NCI-H1092 treated with DMSO at 0.1 percent for 48 hours (cell line): ENCODE measurements at regions not wholly inside any gene's neighbourhood (a gene's known extent, or its start where the extent isn't known, plus 50 kb on each side); places are given as distances from the start of the nearest gene placed in this dataset.
A peak's percentile ranks its signal among the peaks of the same experiment; 100 is the strongest.

Source experiments
- DNase-seq: peaks from one replicate; lab custom pipeline; 2025; lab: John Stamatoyannopoulos, UW

- DNase-seq, result no peak
These were observed 154.5 kb upstream of the ANK2 start for GRCh38 chr4:112894951-112895350.

GRCh38 chr4:112895811-112896608, 153.4 kb upstream of the ANK2 start:
- DNase-seq, result no peak

- DNase-seq, result no peak
These were observed 152.8 kb upstream of the ANK2 start for GRCh38 chr4:112896609-112897190.

- no peak for DNase-seq
These were observed 151.9 kb upstream of the ANK2 start for GRCh38 chr4:112897543-112897942.

- DNase-seq, result no peak
These were observed 150.9 kb upstream of the ANK2 start for GRCh38 chr4:112898357-112899141.

- DNase-seq, result no peak
These were observed 149.0 kb upstream of the ANK2 start for GRCh38 chr4:112900416-112900815.

GRCh38 chr4:112901962-112902411, 147.5 kb upstream of the ANK2 start:
- no peak for DNase-seq

- DNase-seq, result no peak
These were observed 143.7 kb upstream of the ANK2 start for GRCh38 chr4:112905728-112906127.

GRCh38 chr4:112908511-112908910, 140.9 kb upstream of the ANK2 start:
- DNase-seq, result no peak

- peak; percentile 56 for DNase-seq
These were observed 139.2 kb upstream of the ANK2 start for GRCh38 chr4:112910109-112910736.

GRCh38 chr4:112916868-112917267, 132.6 kb upstream of the ANK2 start:
- DNase-seq, result no peak

GRCh38 chr4:112923516-112923915, 125.9 kb upstream of the ANK2 start:
- DNase-seq, result no peak

GRCh38 chr4:112926819-112927218, 122.6 kb upstream of the ANK2 start:
- no peak for DNase-seq

- DNase-seq, result no peak
These were observed 121.9 kb upstream of the ANK2 start for GRCh38 chr4:112927544-112927943.

GRCh38 chr4:112931001-112931400, 118.5 kb upstream of the ANK2 start:
- DNase-seq, result no peak

- DNase-seq, result no peak
These were observed 115.7 kb upstream of the ANK2 start for GRCh38 chr4:112933790-112934189.

GRCh38 chr4:112938461-112939058, 110.9 kb upstream of the ANK2 start:
- peak; percentile 36 for DNase-seq

GRCh38 chr4:112939901-112940300, 109.6 kb upstream of the ANK2 start:
- no peak for DNase-seq

GRCh38 chr4:112940336-112940735, 109.1 kb upstream of the ANK2 start:
- no peak for DNase-seq

- no peak for DNase-seq
These were observed 107.4 kb upstream of the ANK2 start for GRCh38 chr4:112942077-112942476.

- DNase-seq, result no peak
These were observed 106.5 kb upstream of the ANK2 start for GRCh38 chr4:112942997-112943396.

- DNase-seq, result no peak
These were observed 105.4 kb upstream of the ANK2 start for GRCh38 chr4:112944006-112944405.
